Spleen (tissue), 11 donors: ENCODE measurements at regions not wholly inside any gene's neighbourhood (a gene's known extent, or its start where the extent isn't known, plus 50 kb on each side); places are given as distances from the start of the nearest gene placed in this dataset.

Experiments used
- DNase-seq: peaks from one replicate; pipeline ENCODE4 v3.0.0-alpha.2; 2020
- H3K27ac ChIP-seq, 8 donors: fragments of 200-600 bp; sonication (generic) in 7 of 8; 1 replicate in 4 of 8; 2 replicates in 4 of 8; pipeline versions ENCODE4 v1.5.0 to v1.8.0; 2016 to 2021; ENCODE audit warnings: inconsistent platforms in 4 of 8, mild to moderate bottlenecking in 4 of 8, moderate library complexity in 1 of 8
- H3K27me3 ChIP-seq, 7 donors: fragments of 200-600 bp; sonication (generic) in 6 of 7; replicated peaks in 1 of 7; 1 replicate in 4 of 7; 2 replicates in 3 of 7; pipeline versions ENCODE4 v1.5.0 to v1.8.0; 2016 to 2021; ENCODE audit warnings: inconsistent platforms in 3 of 7, mild to moderate bottlenecking in 1 of 7
- H3K36me3 ChIP-seq, 6 donors: fragments of 200-600 bp; sonication (generic) in 5 of 6; 1 replicate in 4 of 6; 2 replicates in 2 of 6; pipeline versions ENCODE4 v1.5.0 to v1.8.0; 2016 to 2021; ENCODE audit warnings: inconsistent platforms in 2 of 6
- H3K4me1 ChIP-seq, 6 donors: fragments of 200-600 bp; sonication (generic) in 5 of 6; 1 replicate in 3 of 6; 2 replicates in 3 of 6; pipeline versions ENCODE4 v1.5.0 to v1.8.0; 2016 to 2021; ENCODE audit warnings: inconsistent platforms in 3 of 6
- H3K4me3 ChIP-seq, 8 donors: fragments of 200-600 bp; sonication (generic) in 7 of 8; 1 replicate in 4 of 8; 2 replicates in 4 of 8; pipeline versions ENCODE4 v1.5.0 to v1.8.0; 2016 to 2021; ENCODE audit warnings: inconsistent platforms in 4 of 8, mild to moderate bottlenecking in 4 of 8, moderate library complexity in 2 of 8
- H3K9me3 ChIP-seq, 8 donors: fragments of 200-600 bp; sonication (generic) in 7 of 8; 1 replicate in 4 of 8; 2 replicates in 4 of 8; pipeline versions ENCODE4 v1.5.0 to v1.8.0; 2016 to 2021; ENCODE audit warnings: inconsistent platforms in 4 of 8
- POLR2A ChIP-seq, 3 donors: fragments of 450-650 bp; IDR thresholded peaks; one replicate each; pipeline ENCODE4 v1.5.1; 2017; ENCODE audit warnings: antibody characterized with exemption in 3 of 3, mild to moderate bottlenecking in 1 of 3
- POLR2AphosphoS5 ChIP-seq, 3 donors: sonication (generic); formaldehyde crosslinking; IDR thresholded peaks; one replicate each; pipeline ENCODE4 v1.5.1; 2017; ENCODE audit warnings: antibody characterized with exemption in 3 of 3
- WGBS, 5 donors: extraction: QIAGEN DNeasy Blood & Tissue Kit in 3 of 5; methylation state at CpG; one replicate each; pipeline versions ENCODE4 v1.1.5 to v1.1.7; 2013 to 2018; 5-methylcytosine and 5-hydroxymethylcytosine counted together
- intact Hi-C: fragments of 100-400 bp; cut with DNase I; formaldehyde crosslinking; loops from one replicate; pipeline ENCODE4 v1.15.0; 2023; ENCODE audit warnings: low total_unique reads
- TF ChIP-seq, protein P1 (sequence below), 11 experiments: fragments of 200-600 bp in 7 of 11; fragments of 450-650 bp in 4 of 11; sonication (generic) in 4 of 11; IDR thresholded peaks in 8 of 11; conservative IDR thresholded peaks in 3 of 11; 1 replicate in 7 of 11; 2 replicates in 4 of 11; pipeline versions ENCODE4 v1.4.0 to v1.8.0; 2016 to 2021; ENCODE audit warnings: antibody characterized with exemption in 11 of 11, inconsistent platforms in 4 of 11, mild to moderate bottlenecking in 1 of 11
- donor health status: healthy with polysubstance abuse.
- donor health status: DM: no; HTN: no; CAD: no; lungs with moderate emphysema.
- donor health status: DM: no; HTN: no; CAD: no.
- donor health status: Bipolar disorder and iron deficiency.
- donor health status: healthy.
- donor health status: DM: no; HTN: no; CAD: no.
- donor health status: DM: yes; HTN: yes; CAD: no.

- H3K4me3 ChIP-seq, result no peak overlapping the region
- 68 to 96% (median 91%) methylated on average over 2 of the region's 2 CpGs for WGBS, 5 donors
- no peaks in the 10 kb centered on the region for H3K9me3 ChIP-seq
- TF ChIP-seq POLR2AphosphoS5 (IDR thresholded peaks at IDR 0.05), result no peak
- TF ChIP-seq, protein P1, sequence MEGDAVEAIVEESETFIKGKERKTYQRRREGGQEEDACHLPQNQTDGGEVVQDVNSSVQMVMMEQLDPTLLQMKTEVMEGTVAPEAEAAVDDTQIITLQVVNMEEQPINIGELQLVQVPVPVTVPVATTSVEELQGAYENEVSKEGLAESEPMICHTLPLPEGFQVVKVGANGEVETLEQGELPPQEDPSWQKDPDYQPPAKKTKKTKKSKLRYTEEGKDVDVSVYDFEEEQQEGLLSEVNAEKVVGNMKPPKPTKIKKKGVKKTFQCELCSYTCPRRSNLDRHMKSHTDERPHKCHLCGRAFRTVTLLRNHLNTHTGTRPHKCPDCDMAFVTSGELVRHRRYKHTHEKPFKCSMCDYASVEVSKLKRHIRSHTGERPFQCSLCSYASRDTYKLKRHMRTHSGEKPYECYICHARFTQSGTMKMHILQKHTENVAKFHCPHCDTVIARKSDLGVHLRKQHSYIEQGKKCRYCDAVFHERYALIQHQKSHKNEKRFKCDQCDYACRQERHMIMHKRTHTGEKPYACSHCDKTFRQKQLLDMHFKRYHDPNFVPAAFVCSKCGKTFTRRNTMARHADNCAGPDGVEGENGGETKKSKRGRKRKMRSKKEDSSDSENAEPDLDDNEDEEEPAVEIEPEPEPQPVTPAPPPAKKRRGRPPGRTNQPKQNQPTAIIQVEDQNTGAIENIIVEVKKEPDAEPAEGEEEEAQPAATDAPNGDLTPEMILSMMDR (IDR thresholded peaks at IDR 0.05 in 8 of 11, conservative IDR thresholded peaks at IDR 0.05 in 3 of 11), result no peak
- TF ChIP-seq POLR2A (IDR thresholded peaks at IDR 0.05), result no peak
- H3K27me3 ChIP-seq, result no peaks in the 10 kb centered on the region
- DNase-seq, result no peak
- no peaks in the 10 kb centered on the region for H3K36me3 ChIP-seq
- intact Hi-C loops, result no loop called here
- no peak overlapping the region for H3K27ac ChIP-seq
- H3K4me1 ChIP-seq, result peaks cover 0 to 32% (median 5%) of the 10 kb centered on the region in 6 donors
Measured at GRCh38 chr3:124200407-124200806, 208.5 kb upstream of the ROPN1 start.

DNA sequence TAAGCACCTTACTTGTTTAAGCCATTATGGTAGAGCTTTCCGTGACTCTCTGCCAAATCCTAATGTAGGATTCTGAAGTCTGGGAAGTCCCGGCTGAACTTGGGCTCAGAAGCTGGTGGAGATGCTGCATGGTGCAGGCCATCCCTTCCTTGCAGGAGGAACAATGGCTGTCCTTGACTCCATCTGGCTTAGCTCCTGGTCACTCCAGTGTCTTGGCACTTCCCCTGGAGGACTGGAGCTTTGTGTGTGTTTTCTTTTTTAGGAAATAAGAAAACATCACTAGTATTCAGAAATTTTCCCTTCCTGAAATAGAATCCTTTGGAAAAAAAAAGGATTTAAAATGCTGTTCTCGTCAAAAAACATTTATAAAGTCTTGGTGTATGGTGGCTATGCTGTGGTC is 209.3 kb upstream of the ROPN1 start:
- Histone ChIP-seq H3K9me3 (no peaks in the 10 kb centered on the region), H3K27me3 (no peaks in the 10 kb centered on the region), H3K4me1 (peaks cover 0 to 32% (median 5%) of the 10 kb centered on the region in 6 donors), H3K4me3 (no peak overlapping the region), H3K36me3 (no peaks in the 10 kb centered on the region), H3K27ac (peak overlapping the region in 1 of 8 donors; percentile 41)
- TF ChIP-seq, protein P1 (IDR thresholded peaks at IDR 0.05 in 8 of 11, conservative IDR thresholded peaks at IDR 0.05 in 3 of 11), result no peak
- no peak for DNase-seq
- WGBS, 5 donors, result 70 to 89% (median 82%) methylated on average over 3 of the region's 3 CpGs
- intact Hi-C loops, result no loop called here

GRCh38 chr3:124201786-124202185 is 209.9 kb upstream of the ROPN1 start:
- no peak for DNase-seq
- H3K4me3 ChIP-seq, result no peak overlapping the region

DNA sequence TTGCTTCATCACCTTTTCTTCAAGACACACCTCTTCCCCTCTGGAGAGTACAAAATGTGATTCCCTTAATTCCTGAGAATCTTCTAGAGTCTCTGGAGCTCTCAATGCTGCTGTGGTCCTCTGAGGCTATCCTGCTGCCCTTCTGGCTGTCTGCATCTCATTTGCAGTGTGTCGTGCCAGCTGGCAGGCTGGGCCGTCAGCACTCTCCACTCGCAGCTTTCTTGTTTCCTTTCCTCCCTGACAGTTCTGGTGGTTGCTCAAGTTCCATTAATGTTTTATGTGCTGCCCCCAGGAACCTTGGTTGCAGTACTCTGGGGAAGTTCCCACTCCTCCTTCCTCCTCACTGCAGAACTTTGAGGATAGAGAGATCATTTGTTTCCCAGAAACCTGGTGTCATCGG is 210.8 kb upstream of the ROPN1 start:
- H3K4me1 ChIP-seq, result peaks cover 0 to 40% (median 6%) of the 10 kb centered on the region in 6 donors
- no peaks in the 10 kb centered on the region for H3K9me3 ChIP-seq
- no peaks in the 10 kb centered on the region for H3K27me3 ChIP-seq
- H3K36me3 ChIP-seq, result no peaks in the 10 kb centered on the region
- TF ChIP-seq, protein P1 (IDR thresholded peaks at IDR 0.05 in 8 of 11, conservative IDR thresholded peaks at IDR 0.05 in 3 of 11), result no peak
- no peak for TF ChIP-seq POLR2A (IDR thresholded peaks at IDR 0.05)
- TF ChIP-seq POLR2AphosphoS5 (IDR thresholded peaks at IDR 0.05), result peak in 2 of 3 donors; percentile 46 to 57
- H3K27ac ChIP-seq, result peak overlapping the region in 4 of 8 donors; percentile 10 to 60 (median 40)
- no peak overlapping the region for H3K4me3 ChIP-seq
- no peak for DNase-seq
- intact Hi-C loops, result no loop called here
- WGBS, 5 donors, result 40 to 54% (median 49%) methylated on average over 4 of the region's 4 CpGs

More at GRCh38 chr3:124201786-124202185, 209.9 kb upstream of the ROPN1 start:
- peaks cover 0 to 32% (median 5%) of the 10 kb centered on the region in 6 donors for H3K4me1 ChIP-seq
- no peaks in the 10 kb centered on the region for H3K27me3 ChIP-seq
- peak overlapping the region in 3 of 8 donors; percentile 39 to 60 (median 41) for H3K27ac ChIP-seq
- 14 to 38% (median 31%) methylated on average over 2 of the region's 2 CpGs for WGBS, 5 donors
- H3K9me3 ChIP-seq, result no peaks in the 10 kb centered on the region
- H3K36me3 ChIP-seq, result no peaks in the 10 kb centered on the region
- TF ChIP-seq POLR2AphosphoS5 (IDR thresholded peaks at IDR 0.05), result peak in 1 of 3 donors; percentile 53
- TF ChIP-seq POLR2A (IDR thresholded peaks at IDR 0.05), result no peak
- intact Hi-C loops, result no loop called here

DNA sequence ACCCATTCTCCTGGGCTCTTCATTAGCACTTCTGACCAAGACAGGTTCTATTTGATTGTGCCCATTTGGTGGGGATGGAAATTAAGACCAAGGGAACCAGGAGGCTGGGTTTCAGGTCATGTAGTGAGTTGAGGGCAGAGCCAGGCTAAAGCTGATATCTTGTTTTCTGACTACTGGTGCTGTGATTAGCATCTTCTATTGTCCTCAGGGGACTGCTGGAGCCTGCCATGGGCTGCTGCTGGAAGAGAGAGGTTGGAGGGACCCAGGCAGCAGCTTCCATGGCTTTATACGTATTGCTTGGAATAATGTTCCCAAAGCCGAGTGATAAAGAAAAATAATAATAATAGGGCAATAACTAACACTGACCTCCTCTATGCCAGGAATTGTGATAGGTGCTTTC is 211.4 kb upstream of the ROPN1 start:
- H3K27ac ChIP-seq, result peak overlapping the region in 3 of 8 donors; percentile 39 to 60 (median 41)
- no peak for DNase-seq

More for the DNA sequence above, 211.4 kb upstream of the ROPN1 start:
- Histone ChIP-seq H3K9me3 (no peaks in the 10 kb centered on the region), H3K36me3 (no peaks in the 10 kb centered on the region), H3K4me1 (peaks cover 0 to 42% (median 7%) of the 10 kb centered on the region in 6 donors), H3K4me3 (no peak overlapping the region), H3K27me3 (no peaks in the 10 kb centered on the region)
- 91 to 99% (median 92%) methylated on average over 2 of the region's 2 CpGs for WGBS, 5 donors
- intact Hi-C loops, result no loop called here
- TF ChIP-seq, protein P1 (IDR thresholded peaks at IDR 0.05 in 8 of 11, conservative IDR thresholded peaks at IDR 0.05 in 3 of 11), result no peak
- TF ChIP-seq POLR2A (IDR thresholded peaks at IDR 0.05), result no peak
- TF ChIP-seq POLR2AphosphoS5 (IDR thresholded peaks at IDR 0.05), result no peak
